GM18861 (cell line): ENCODE measurements at regions not wholly inside any gene's neighbourhood (a gene's known extent, or its start where the extent isn't known, plus 50 kb on each side); places are given as distances from the start of the nearest gene placed in this dataset.

Source experiments
- ATAC-seq: cut with Tn5 transposase; IDR thresholded peaks from one replicate; pipeline ENCODE4 v1.9.1; 2021; ENCODE audit not compliant: unreplicated experiment

DNA sequence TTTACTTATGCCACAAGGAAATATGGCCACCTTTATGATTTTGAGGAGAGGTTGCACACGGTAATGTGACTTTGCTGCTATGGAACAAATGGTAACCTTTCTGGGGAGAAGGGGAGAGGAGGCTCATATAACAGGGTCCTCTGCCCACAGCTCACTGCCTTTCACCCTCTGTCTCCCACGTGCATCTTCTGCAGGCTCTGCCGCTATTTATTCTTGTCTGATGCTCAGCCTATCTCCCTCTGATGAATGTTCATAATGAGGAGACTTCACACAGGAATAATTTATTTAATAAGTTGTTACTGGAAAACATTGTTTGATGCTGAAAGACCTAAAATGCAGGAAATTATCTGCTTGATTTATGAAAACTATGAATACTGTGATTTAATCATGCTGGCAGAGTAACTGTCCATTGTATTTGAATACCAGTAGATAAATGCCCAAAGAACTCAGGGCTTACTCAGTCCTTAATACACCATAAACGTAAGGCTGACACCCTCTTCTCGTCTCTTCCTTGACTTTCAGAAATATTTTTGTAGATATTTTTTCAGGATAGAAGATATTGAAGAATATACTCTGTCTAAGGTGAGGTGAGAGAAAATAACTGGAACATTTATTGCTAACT lies 721.1 kb downstream of the QKI start:
- ATAC-seq: no peak

DNA sequence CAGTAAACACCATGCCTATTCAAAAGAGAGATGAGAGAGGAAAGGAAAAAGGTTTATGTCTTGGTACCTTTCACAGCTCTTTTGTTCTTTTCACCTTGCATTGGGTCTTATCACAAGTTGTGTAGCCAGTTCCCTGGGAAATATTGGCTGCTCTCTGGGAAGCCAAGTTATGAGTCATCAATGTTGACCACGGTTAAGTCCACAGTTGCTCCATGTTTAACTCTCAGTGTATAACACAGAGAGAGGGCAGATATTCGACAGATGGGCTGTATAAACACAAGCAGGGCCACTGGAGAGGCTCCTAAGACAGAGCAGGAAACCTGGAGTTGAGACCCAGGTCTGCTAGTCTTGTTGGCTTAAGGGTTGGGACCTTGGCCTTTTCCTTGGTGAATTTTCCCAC lies 718.6 kb downstream of the QKI start:
- ATAC-seq: no peak

DNA sequence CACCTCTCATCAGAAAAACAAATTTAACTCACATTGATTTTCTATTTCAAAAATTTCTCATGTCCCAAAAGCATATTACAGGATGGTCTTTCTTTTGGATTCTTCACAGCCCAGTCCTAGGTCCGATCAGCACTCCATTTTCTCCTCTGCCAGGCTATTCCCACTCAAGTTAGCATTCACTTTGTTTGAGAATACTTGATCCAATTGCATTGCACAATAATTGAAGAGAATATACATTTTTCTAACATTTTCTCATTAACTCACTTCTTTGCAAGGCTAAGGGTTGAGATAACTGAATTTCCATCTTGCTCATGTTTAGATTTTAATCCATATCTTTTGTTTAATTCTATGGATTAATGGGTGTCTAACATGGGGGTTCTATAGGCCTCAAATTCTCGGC lies 716.1 kb downstream of the QKI start:
- ATAC-seq: no peak

DNA sequence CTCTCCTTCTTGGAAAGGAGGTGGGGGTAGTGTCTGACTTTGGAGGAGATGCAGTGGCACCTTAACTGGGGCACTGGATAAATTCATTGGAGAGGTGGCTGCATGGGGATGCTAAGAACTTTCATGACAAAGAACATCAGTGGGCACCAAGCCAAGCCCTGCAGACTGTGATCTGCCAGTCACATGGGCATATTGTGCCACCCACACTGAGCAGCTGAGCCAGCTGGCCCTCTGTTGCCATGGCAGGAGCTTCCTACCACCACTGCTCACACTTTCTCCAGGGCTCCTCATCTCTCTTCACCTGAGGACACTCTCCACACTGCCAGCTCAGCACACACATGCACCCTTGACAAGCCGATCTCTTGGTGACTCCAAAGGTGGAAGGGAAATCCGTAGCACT lies 715.6 kb downstream of the QKI start:
- ATAC-seq: no peak

DNA sequence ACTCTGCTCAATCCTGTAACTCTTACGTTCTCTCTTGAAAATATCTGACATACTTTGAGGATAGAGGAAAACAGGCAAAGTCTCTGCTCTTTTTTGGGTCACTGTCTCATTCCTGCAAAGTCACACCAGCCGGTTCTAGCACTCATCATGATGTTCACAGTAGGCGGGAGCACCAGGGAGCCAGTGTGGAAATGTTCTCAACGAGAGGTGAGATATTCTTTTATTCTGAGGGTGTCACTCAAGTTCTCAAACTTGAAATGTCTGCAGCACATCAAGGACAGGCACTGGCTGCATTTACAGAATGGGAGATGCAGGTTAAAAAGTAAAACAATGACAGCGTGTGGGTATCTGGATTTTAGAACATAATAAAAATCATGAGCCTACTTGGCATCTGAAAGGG lies 714.7 kb downstream of the QKI start:
- ATAC-seq: no peak

DNA sequence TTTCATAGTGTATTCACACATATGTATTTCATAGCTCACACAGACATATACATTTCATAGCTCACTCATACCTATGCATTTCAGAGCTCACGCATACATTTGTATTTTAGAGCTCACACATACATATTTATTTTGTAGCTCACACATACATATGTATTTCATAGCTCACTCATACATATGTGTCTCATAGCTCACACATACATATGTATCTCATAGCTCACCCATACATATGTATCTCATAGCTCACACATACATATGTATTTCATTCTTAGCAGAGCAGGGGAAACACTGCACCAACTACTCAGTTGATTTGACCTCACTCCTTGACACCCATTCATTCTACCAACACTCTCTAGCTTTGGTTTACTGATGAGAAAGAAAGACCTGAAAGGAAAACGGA lies 713.6 kb downstream of the QKI start:
- no peak for ATAC-seq

DNA sequence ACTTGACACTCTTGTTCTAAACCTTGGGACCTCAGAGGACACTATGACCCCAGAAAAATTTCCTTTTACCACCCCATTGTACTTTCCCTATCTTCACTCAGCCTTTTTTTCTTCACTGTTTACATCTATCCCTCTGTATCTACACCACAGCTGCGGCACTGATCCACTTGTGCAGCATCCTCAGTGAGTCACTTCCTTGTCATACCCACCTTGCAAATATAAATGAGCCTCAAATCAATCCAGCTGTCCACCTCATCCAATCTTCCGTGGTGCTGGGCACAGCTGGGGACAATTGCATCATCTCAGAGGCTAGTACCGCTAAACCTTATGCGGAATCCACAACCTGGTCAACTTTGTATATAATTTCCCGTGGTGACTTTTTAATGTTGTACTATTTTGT lies 710.5 kb downstream of the QKI start:
- no peak for ATAC-seq

DNA sequence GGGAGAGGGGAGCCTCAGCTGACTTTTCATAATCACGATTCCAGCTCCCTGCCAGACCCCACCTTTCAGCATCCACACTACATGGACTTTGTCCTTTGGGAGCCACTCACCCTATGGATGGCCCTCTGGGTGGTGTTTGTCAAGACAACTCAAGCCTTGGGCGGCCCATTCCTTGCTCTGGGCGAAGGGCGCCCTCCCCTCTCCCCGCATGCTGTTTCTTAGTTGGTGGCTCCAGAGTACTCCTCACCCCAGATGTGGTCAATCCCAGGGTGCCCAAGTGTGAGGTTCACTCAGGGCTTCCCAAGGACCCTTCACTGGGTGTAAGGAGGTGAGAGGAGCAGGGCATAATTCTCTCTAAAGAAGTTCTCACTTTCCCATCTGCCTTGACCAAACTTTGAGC lies 710.0 kb downstream of the QKI start:
- no peak for ATAC-seq

DNA sequence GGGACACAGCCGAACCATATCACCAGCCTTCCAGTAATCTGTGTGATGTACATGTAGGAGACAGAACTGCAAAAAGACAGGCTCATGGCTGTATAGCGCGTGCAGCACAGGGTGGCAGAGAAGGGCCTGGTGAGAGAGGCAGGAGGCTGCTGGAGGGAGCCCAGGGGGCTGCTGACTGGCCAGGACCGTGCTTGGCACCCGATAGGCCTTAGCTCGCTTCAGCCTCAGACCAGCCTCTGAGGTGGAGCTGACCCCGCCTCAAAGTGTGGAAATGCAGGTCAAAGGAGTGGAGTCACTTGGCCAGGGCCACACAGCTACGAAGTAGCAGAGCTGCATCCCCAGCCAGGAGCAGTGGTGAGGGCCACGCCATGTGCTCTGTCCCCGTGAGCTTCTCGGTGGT lies 707.6 kb downstream of the QKI start:
- ATAC-seq: no peak

DNA sequence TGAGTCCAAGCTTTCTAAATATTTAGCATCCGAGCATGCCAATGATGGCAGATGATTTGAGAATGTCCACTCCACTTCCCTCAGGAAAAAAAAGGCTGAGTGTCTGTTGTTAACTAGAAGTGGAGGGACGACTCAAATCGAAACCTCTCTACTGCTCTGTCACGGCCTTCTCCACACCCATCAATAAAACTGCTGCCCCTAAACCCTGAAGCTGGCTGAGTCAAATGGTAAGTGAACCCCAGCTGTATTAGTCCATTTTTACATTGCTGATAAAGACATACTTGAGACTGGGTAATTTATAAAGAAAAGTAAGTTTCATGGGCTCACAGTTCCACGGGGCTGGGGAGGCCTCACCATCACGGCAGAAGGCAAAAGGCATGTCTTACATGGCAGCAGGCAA lies 707.0 kb downstream of the QKI start:
- no peak for ATAC-seq

DNA sequence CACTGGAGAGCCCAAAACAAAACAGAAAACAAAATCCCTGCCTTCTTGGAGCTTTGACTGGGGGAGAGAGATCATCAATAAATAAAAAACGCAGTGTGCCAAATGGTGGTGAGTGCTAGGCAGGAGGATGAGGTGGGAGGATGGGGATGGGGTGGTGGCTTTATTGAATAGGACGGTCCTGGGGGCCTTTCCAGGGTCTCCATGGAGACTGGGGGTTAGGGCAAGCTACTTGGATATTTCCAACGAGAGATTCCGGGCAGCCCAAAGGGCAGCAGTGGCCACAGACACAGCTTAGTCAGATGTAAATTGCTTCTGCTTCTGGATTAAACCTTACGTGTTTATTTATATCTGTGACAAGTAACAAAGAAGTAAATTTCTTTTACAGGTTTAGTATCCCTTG lies 700.1 kb downstream of the QKI start:
- ATAC-seq: no peak

DNA sequence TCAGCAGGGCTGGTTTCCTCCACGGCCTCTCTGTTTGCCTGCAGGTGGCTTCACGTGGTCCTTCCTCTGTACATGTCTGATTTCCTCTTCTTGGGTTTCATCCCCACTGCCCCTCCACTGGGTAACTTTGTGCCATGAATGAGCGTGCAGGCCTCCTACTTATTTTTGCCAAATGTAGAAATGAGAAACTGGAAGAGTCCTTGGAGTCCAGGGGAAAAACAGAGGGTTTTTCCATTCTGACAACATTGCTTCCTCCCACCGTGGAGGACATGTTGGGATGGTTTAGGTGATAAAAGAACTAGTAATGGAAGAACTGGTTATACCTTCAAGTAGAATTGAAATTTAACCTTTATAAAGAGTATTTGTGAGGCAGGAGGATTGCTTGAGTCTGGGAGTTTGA lies 699.5 kb downstream of the QKI start:
- no peak for ATAC-seq

DNA sequence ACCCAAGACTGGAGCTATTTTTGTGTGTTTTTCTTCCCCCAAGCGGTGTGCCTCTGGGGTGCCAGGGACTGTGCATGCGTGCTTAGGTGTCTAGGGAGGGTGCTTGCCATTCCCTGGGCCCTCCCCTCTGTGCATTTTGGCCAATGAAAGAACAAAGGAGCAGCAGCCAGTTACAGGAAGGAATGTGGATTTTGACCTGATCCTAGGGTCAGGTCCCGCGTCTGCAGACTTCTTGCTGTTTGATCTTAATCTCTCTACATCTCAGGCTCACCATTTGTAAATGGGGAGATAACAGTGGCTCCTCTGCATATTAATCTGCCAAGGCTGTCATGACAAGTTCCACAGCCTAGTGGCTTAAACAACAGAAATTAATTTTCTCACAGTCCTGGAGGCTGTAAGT lies 699.1 kb downstream of the QKI start:
- ATAC-seq: no peak

DNA sequence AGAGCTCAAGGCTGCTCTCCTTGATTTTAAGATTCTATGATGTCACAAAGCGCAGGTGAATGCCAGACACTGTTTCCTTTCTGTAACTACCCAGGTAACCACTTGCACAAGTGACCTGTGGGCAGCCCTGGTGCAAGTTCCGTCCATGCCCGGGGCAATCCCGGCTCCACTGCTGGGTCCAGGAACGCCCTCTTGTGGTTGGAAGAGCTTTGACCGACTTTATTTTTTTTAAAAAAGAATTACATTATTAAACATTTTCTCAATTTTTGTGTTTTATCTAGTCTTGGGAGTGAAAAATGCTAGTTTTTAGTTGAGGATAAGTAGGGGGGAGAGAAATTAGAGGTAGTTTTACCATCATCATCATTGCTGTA lies 695.2 kb downstream of the QKI start:
- ATAC-seq: no peak

DNA sequence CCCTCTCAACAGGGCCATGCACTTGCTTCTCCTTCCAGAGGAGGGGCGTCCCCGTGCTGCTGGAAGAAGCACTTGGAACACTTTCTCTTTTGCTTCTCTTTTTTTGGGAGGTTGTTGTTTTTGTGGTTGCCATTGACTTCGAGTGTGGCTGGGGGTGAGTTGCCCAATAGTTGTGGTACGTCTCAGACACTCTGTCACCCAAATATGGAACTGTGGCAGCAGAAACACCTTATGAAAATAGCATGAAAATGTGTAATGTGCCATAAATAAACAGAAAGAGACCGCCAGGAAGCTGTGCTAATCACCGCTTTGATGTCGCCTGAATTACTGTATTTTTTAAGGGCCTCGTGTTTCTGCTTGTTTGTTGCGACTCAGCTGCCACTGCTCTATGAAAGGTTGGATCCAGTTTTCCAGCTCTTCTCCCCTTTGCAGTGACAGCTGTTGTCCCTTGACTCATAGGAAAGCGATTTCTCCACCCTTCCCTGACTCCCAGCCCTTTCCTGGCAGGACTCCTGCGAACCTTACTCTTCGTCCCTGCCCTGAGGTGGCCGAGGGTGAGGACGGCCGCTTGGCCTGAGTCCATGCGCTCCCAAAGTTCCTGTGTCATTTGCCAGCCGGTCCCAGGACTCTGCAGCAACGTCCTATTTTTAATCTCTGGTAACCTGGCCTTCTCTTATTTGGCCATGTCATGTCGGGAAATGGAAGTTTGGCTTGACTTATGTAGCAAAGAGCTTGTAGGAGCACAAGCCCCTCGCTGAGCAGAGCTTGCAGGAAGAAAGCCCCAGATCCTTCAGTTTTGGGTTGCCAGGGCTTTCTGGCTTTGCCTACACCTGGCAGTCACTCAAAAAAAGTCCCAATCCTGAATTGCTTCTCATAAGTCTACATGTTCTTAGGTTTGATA lies 694.6 kb downstream of the QKI start:
- ATAC-seq: no peak

DNA sequence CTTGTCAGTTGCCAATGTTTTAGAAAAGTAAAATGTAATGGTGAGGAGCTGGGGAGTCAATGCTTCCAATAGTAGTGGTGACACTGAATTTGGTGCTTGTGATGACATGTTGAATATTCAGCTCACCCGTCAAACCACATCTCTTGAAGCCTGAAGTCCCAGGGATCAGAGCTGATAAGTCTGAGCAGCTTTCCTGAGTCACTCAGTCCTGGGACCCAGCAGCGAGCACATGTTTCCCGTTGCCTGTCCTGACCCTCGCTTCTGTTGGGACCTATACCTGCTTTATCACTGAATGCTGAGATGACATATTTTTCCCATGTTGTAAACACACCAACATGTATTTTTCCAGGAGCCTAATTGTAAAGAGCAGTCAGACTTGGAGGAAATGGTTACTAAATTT lies 693.6 kb downstream of the QKI start:
- ATAC-seq: no peak

DNA sequence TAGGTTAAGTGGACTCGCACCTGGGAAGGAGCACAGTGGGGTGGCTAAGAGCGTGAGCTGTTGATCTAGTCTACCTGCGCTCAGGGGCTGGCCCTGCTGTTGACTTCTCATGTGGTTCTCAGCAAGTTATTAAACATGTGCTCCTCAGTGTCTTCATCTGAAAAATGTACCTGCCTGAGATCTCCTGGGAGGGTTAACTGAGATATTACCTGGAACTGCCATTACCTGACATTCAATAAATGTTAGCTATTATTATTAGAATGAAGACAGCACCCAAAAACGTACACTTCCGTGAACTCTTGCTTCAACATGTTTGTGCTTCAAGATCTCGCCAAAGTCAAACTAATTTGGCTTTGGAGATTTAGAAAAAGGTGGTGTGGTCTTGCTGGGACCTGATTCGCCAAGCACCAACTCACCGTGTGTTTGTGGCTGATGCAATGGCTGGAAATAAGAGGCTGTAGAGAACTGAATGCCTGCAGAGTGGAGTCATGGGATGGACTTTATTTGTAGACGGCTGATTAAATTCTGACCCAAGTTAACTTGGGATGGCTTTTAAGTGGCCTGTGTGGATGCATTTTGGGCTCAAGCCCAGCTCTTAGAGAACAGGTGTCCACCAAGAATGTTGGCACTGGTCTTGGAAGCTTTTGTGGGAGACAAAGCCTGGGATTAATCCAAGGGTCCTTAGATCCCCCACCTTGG lies 692.9 kb downstream of the QKI start:
- ATAC-seq: no peak

DNA sequence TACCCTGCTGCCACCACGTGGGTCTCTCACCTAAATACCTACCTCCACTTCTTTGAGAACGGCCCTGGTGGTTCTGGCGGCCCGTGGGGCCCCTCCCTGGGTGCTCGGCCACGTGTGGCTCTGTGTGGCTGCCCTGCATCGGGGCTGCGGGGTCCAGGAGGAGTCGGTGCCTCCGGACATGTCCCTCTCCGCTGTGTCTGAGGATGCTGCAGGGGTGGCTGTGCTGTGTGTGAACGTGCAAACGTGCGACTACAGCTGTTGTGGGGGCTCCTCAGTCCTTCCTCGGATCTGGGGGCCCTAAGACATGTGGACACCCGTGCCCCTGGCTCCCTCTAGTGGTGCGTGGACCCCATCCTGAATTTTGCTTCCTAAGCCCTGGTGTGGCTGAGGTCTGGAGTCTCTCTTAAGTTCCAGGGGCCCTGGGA lies 691.8 kb downstream of the QKI start:
- ATAC-seq: no peak

DNA sequence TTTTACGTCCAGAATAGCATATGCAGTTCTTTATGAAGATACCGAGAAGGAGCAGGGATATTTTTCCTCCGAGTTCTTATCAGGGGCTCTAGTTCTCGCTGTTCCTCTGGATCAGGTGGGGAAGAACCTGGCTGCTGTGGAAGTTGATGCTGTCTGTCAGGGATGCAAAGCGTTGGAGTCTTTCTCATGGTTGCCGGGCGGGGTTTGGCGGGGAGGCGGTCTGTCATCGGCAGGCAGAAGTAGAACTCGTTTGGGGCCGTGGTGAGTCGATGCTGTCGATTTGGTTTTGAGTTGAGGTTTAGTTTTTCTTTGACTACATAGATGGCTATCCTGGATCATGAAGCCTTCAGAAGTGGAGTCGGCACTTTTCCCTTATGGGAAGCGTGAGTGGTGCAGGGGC lies 691.2 kb downstream of the QKI start:
- no peak for ATAC-seq

DNA sequence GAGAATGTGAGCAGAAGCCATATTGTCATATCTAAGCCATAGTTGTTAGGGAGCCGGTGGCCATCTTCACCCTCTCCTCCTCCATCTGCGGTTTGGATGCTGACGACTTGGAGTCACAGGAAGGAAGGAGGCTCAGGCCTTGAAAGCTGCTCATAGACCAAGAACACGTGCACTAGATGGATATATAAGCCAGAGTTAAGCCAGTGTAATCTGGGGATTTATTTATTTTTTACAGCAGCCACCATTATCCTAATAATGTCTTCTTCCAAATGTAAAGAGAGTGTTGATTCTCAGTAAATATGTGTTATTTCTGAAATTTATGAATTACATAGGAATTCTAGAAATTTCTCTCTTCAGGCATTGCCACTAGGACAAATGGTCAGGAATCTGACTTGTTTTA lies 689.9 kb downstream of the QKI start:
- ATAC-seq: no peak

DNA sequence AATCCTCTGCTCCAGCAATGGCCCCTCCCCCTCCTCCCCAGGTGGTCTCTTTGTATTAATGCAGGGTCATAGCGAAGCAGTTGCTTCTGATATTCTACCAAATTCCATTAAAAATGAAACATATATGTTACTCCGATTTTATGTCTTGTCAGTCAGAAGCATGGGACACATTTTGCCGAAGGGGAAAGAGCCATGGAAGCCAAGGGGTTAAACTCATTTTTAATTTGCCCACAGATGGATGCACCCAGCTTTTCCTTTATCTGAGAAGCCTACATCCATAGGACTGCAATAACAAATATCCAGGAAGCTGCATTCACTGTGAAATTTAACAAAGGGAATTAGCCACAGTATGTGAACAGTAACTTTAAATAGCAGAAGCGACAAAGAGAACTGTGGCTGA lies 688.2 kb downstream of the QKI start:
- no peak for ATAC-seq

DNA sequence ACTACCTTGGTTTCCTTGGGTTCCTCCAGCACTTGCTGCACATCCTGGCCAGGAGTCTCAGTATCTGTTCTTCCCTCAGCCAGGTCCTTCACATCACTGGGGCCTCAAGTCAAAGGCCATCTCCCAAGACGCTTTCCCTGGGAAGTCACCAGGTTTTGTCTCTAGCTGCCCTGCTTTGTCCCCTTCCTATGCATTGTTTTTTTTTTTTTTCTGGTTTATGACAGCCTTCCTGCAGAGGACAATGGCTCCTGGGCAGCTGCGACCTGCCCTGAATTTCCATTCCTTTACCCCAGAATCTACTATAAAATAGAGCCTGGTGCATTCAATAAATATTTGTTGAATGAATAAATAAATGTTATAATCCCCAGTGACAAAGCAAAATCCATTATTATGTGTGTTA lies 687.3 kb downstream of the QKI start:
- ATAC-seq: no peak
